KG1 (cell line): ENCODE measurements at regions not wholly inside any gene's neighbourhood (a gene's known extent, or its start where the extent isn't known, plus 50 kb on each side); places are given as distances from the start of the nearest gene placed in this dataset.
A peak's percentile ranks its signal among the peaks of the same experiment; 100 is the strongest.
"Not testable (repeated sequence)": the region's sequence is repeated elsewhere in the genome, so short reads cannot be mapped to it uniquely, and the experiment has no call there.

Source experiments
- DNase-seq: peaks from one replicate; lab custom pipeline; 2025; lab: John Stamatoyannopoulos, UW

GRCh38 chr1:60664086-60664625, 418.2 kb upstream of the NFIA start:
- no peak for DNase-seq

GRCh38 chr1:60662486-60663044, 419.8 kb upstream of the NFIA start:
- DNase-seq: no peak

- DNase-seq: no peak
Measured at GRCh38 chr1:60657926-60658325, 424.4 kb upstream of the NFIA start.

- DNase-seq: no peak
Measured at GRCh38 chr1:60655679-60656355, 426.5 kb upstream of the NFIA start.

- not testable (repeated sequence) for DNase-seq
Measured at GRCh38 chr1:60640033-60640551, 442.3 kb upstream of the NFIA start.

- DNase-seq: no peak
Measured at GRCh38 chr1:60639287-60639686, 443.1 kb upstream of the NFIA start.

- no peak for DNase-seq
Measured at GRCh38 chr1:60637651-60638050, 444.7 kb upstream of the NFIA start.

GRCh38 chr1:60636946-60637345, 445.4 kb upstream of the NFIA start:
- no peak for DNase-seq

- DNase-seq: no peak
Measured at GRCh38 chr1:60634106-60634505, 448.3 kb upstream of the NFIA start.

GRCh38 chr1:60622486-60622885, 459.9 kb upstream of the NFIA start:
- DNase-seq: no peak

GRCh38 chr1:60621368-60621851, 461.0 kb upstream of the NFIA start:
- peak; percentile 48 for DNase-seq

- DNase-seq: peak; percentile 29
Measured at GRCh38 chr1:60620087-60620486, 462.3 kb upstream of the NFIA start.

- DNase-seq: no peak
Measured at GRCh38 chr1:60619581-60619980, 462.8 kb upstream of the NFIA start.

GRCh38 chr1:60615666-60616065, 466.7 kb upstream of the NFIA start:
- DNase-seq: no peak

- no peak for DNase-seq
Measured at GRCh38 chr1:60612790-60613189, 469.6 kb upstream of the NFIA start.

GRCh38 chr1:60606921-60607320, 475.4 kb upstream of the NFIA start:
- not testable (repeated sequence) for DNase-seq

GRCh38 chr1:60600532-60600931, 481.8 kb upstream of the NFIA start:
- DNase-seq: no peak

- no peak for DNase-seq
Measured at GRCh38 chr1:60599574-60599973, 482.8 kb upstream of the NFIA start.

GRCh38 chr1:60598041-60598910, 484.1 kb upstream of the NFIA start:
- DNase-seq: no peak

- DNase-seq: no peak
Measured at GRCh38 chr1:60596791-60597750, 485.3 kb upstream of the NFIA start.

GRCh38 chr1:60591583-60591982, 490.8 kb upstream of the NFIA start:
- no peak for DNase-seq
